Kidney (tissue), 13 donors: ENCODE measurements at regions not wholly inside any gene's neighbourhood (a gene's known extent, or its start where the extent isn't known, plus 50 kb on each side); places are given as distances from the start of the nearest gene placed in this dataset.

ENCODE experiments used
- DNase-seq, 5 donors: peaks; one replicate each; pipeline ENCODE4 v3.0.0-alpha.2; 2013 to 2020
- FAIRE-seq: peaks from 2 replicates; lab custom pipeline; 2012; peaks lifted over from hg19 to GRCh38; lab: Jason Lieb, UNC
- H3K27ac ChIP-seq, 2 donors: one replicate each; pipeline ENCODE4 v1.7.0; 2013; ENCODE audit warnings: low read depth in 2 of 2, low read length in 2 of 2, inconsistent platforms in 1 of 2
- H3K27me3 ChIP-seq: one replicate; pipeline ENCODE4 v1.7.1; 2013; ENCODE audit warnings: low read length, inconsistent platforms; ENCODE audit not compliant: control insufficient read depth, insufficient read depth
- H3K36me3 ChIP-seq, 3 donors: one replicate each; pipeline versions ENCODE4 v1.7.0 to v1.7.1; 2013; ENCODE audit warnings: low read length in 3 of 3, control low read depth in 1 of 3, inconsistent platforms in 1 of 3; ENCODE audit not compliant: insufficient read depth in 3 of 3, control insufficient read depth in 2 of 3
- H3K4me1 ChIP-seq, 3 donors: one replicate each; pipeline versions ENCODE4 v1.7.0 to v1.7.1; 2013; ENCODE audit warnings: low read length in 3 of 3, inconsistent platforms in 1 of 3, low read depth in 1 of 3; ENCODE audit not compliant: control insufficient read depth in 2 of 3, insufficient read depth in 2 of 3
- H3K4me3 ChIP-seq, 3 donors: one replicate each; pipeline versions ENCODE4 v1.7.0 to v1.8.1; 2013; ENCODE audit warnings: low read length in 3 of 3, control low read depth in 1 of 3, inconsistent platforms in 1 of 3
- H3K9ac ChIP-seq, 3 donors: one replicate each; pipeline versions ENCODE4 v1.7.0 to v1.7.1; 2013; ENCODE audit warnings: low read length in 3 of 3, control low read depth in 1 of 3, inconsistent platforms in 1 of 3
- H3K9me3 ChIP-seq, 3 donors: one replicate each; pipeline versions ENCODE4 v1.7.0 to v1.7.1; 2013; ENCODE audit warnings: low read length in 3 of 3, control low read depth in 1 of 3, inconsistent platforms in 1 of 3; ENCODE audit not compliant: control insufficient read depth in 2 of 3, insufficient read depth in 1 of 3
- CTCF ChIP-seq: IDR thresholded peaks from 3 replicates; pipeline ENCODE4 v1.5.1; 2012; ENCODE audit warnings: mild to moderate bottlenecking, moderate library complexity, borderline replicate concordance; ENCODE audit not compliant: insufficient read depth; ENCODE audit errors: extremely low read depth
- intact Hi-C: fragments of 100-400 bp; cut with DNase I; formaldehyde crosslinking; loops from one replicate; pipeline ENCODE4 v1.11.1; 2022
- donor health status: control.
- donor health status: control.
- donor health status: control.
- donor health status: control.
- donor health status: control.
- donor health status: DM: yes; HTN: yes; CAD: no.
- donor health status: Normal renal cell carcinoma (clear cell type).

- FAIRE-seq: no peak
- no peaks in the 10 kb centered on the region for H3K27me3 ChIP-seq
- no peaks in the 10 kb centered on the region for H3K36me3 ChIP-seq
- H3K4me3 ChIP-seq: no peak overlapping the region
- DNase-seq: no peak
- no peak overlapping the region for H3K9ac ChIP-seq
- H3K4me1 ChIP-seq: no peaks in the 10 kb centered on the region
- no peak for TF ChIP-seq CTCF
- H3K27ac ChIP-seq: no peak overlapping the region
- intact Hi-C loops: no loop called here
- H3K9me3 ChIP-seq: no peaks in the 10 kb centered on the region
Observed at GRCh38 chr21:23874271-23874670, 1733.0 kb downstream of the MRPL39 start.

- H3K27me3 ChIP-seq: no peaks in the 10 kb centered on the region
- intact Hi-C loops: no loop called here
- no peaks in the 10 kb centered on the region for H3K36me3 ChIP-seq
- no peak for DNase-seq
- no peak for TF ChIP-seq CTCF
- no peaks in the 10 kb centered on the region for H3K9me3 ChIP-seq
- no peaks in the 10 kb centered on the region for H3K4me1 ChIP-seq
- no peak overlapping the region for H3K27ac ChIP-seq
- no peak for FAIRE-seq
- no peak overlapping the region for H3K9ac ChIP-seq
- no peak overlapping the region for H3K4me3 ChIP-seq
Observed at GRCh38 chr21:23861911-23862504, 1745.3 kb downstream of the MRPL39 start.

- Histone ChIP-seq H3K4me3 (no peak overlapping the region), H3K27ac (no peak overlapping the region), H3K4me1 (no peaks in the 10 kb centered on the region), H3K36me3 (no peaks in the 10 kb centered on the region), H3K9ac (no peak overlapping the region), H3K27me3 (no peaks in the 10 kb centered on the region), H3K9me3 (no peaks in the 10 kb centered on the region)
- FAIRE-seq: no peak
- no peak for TF ChIP-seq CTCF
- peak in 2 of 5 donors; percentile 1 to 16 for DNase-seq
- intact Hi-C loops: no loop called here
Observed at GRCh38 chr21:23858878-23859277, 1748.4 kb downstream of the MRPL39 start.
